RWPE2 (cell line): ENCODE measurements at regions not wholly inside any gene's neighbourhood (a gene's known extent, or its start where the extent isn't known, plus 50 kb on each side); places are given as distances from the start of the nearest gene placed in this dataset.

Experiments
- ATAC-seq: fragments of 200-7000 bp; cut with Tn5 transposase; 3 replicates; pipeline ENCODE4 v1.9.1; 2021; ENCODE audit warnings: low read depth
- DNase-seq: peaks from one replicate; pipeline ENCODE4 v3.0.0-alpha.2; 2020; ENCODE audit warnings: low spot score
- H3K27ac ChIP-seq: fragments of 450-650 bp; 2 replicates; pipeline ENCODE4 v1.5.1; 2017; ENCODE audit warnings: mild to moderate bottlenecking; ENCODE audit not compliant: poor library complexity, severe bottlenecking
- H3K27me3 ChIP-seq: fragments of 250-450 bp; sonication (Bioruptor Pico); 2 replicates; pipeline ENCODE4 v1.5.1; 2021; ENCODE audit warnings: mild to moderate bottlenecking, moderate library complexity; ENCODE audit not compliant: insufficient read depth, poor library complexity, severe bottlenecking
- H3K36me3 ChIP-seq: fragments of 250-450 bp; sonication (Bioruptor Pico); 2 replicates; pipeline ENCODE4 v1.5.1; 2020; ENCODE audit warnings: low read depth, mild to moderate bottlenecking, moderate library complexity
- H3K4me1 ChIP-seq: fragments of 250-450 bp; sonication (Bioruptor Pico); 2 replicates; pipeline ENCODE4 v1.5.1; 2021; ENCODE audit warnings: mild to moderate bottlenecking, moderate library complexity; ENCODE audit not compliant: insufficient read depth, poor library complexity, severe bottlenecking
- H3K4me3 ChIP-seq: fragments of 250-450 bp; sonication (Bioruptor Pico); 2 replicates; pipeline ENCODE4 v1.5.1; 2021; ENCODE audit warnings: mild to moderate bottlenecking, moderate library complexity; ENCODE audit not compliant: severe bottlenecking
- H3K9me3 ChIP-seq: fragments of 250-450 bp; sonication (Bioruptor Pico); 2 replicates; pipeline ENCODE4 v1.5.1; 2021; ENCODE audit warnings: mild to moderate bottlenecking, moderate library complexity; ENCODE audit not compliant: severe bottlenecking
- CTCF ChIP-seq: fragments of 450-650 bp; IDR thresholded peaks from one replicate; pipeline ENCODE4 v1.5.1; 2017; ENCODE audit warnings: mild to moderate bottlenecking, moderate library complexity; ENCODE audit not compliant: poor library complexity, severe bottlenecking

- H3K4me1 ChIP-seq = no peaks in the 10 kb centered on the region
- ATAC-seq (no peak), DNase-seq (no peak)
- H3K36me3 ChIP-seq = no peaks in the 10 kb centered on the region
- no peak for TF ChIP-seq CTCF
- H3K9me3 ChIP-seq = peaks cover 4% of the 10 kb centered on the region
- H3K4me3 ChIP-seq = no peak overlapping the region
- no peaks in the 10 kb centered on the region for H3K27me3 ChIP-seq
- no peak overlapping the region for H3K27ac ChIP-seq
Observed at GRCh38 chr16:35908152-35908551, 2448.7 kb downstream of the TP53TG3F start.

DNA sequence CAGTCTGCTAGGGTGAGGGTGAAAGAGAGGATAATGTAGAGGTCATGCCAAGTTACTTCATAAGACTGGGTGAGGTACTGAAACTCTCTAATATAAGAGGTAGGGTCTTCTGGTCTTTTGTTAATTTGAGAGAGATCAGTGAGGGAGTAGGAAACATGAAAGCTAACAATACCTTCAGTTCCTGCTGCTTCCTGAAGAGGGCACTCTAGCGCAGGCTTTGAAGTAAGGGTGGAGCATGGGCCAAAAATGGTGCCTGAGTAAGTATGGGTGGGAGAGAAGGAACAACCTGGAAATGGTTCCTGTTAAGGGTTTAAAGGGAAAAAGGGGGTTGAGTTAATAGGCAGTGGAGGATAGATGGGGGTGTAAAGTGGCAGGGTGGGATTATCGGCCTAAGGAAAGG is 2449.5 kb downstream of the TP53TG3F start:
- H3K4me1 ChIP-seq = no peaks in the 10 kb centered on the region
- H3K27me3 ChIP-seq = no peaks in the 10 kb centered on the region
- H3K9me3 ChIP-seq = peaks cover 4% of the 10 kb centered on the region
- no peak overlapping the region for H3K27ac ChIP-seq
- H3K4me3 ChIP-seq = no peak overlapping the region
- no peaks in the 10 kb centered on the region for H3K36me3 ChIP-seq
- no peak for ATAC-seq
- DNase-seq = no peak
- TF ChIP-seq CTCF = no peak

GRCh38 chr16:35909351-35909954 is 2450.0 kb downstream of the TP53TG3F start:
- ATAC-seq (no peak), DNase-seq (no peak)
- Histone ChIP-seq H3K27me3 (no peaks in the 10 kb centered on the region), H3K36me3 (no peaks in the 10 kb centered on the region), H3K4me3 (no peak overlapping the region), H3K4me1 (no peaks in the 10 kb centered on the region), H3K27ac (no peak overlapping the region), H3K9me3 (peaks cover 4% of the 10 kb centered on the region)
- TF ChIP-seq CTCF = no peak

DNA sequence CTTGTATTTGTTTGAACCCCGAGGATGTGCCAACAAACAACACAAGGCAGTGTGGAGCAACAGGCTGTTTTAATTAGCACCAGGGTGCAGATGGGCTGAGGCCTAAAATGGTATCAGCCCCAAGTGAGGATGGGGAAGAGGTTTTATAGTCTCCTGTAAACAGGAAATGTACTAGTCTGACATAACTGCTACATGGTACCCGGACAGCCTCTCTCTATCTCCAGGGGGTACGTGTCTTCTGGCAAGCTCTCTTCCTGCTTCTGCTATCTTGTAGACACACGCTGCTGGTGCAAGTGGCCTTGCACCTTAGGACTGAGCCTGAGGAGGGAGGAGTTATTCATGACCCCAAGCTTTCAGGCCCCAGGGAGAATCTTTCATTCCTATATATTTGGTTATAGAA is 2451.0 kb downstream of the TP53TG3F start:
- no peaks in the 10 kb centered on the region for H3K4me1 ChIP-seq
- H3K36me3 ChIP-seq = no peaks in the 10 kb centered on the region
- no peaks in the 10 kb centered on the region for H3K27me3 ChIP-seq
- no peak for DNase-seq
- H3K9me3 ChIP-seq = peaks cover 2% of the 10 kb centered on the region
- H3K27ac ChIP-seq = no peak overlapping the region
- ATAC-seq = no peak
- H3K4me3 ChIP-seq = no peak overlapping the region
- no peak for TF ChIP-seq CTCF

DNA sequence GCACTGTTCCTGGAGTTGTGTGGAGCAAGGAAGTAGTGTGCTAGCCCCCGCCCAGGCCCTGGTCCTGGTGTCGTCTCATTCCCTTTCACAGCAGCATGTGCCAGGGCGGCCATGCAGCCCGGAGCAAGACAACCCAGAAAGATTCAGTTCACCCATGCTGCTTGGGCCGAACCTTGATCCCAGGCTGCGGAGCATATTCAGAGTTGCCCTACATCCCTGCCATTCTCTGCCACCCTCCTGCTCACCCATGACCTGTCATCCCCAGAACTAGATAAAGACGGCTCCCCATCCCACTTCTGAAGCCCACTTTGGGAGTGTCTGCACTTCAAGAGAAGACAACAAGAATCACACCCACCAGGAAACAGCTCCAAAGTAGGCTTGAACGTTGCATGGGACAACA is 2452.5 kb downstream of the TP53TG3F start:
- DNase-seq (no peak), ATAC-seq (no peak)
- no peak overlapping the region for H3K27ac ChIP-seq
- TF ChIP-seq CTCF = no peak
- H3K36me3 ChIP-seq = no peaks in the 10 kb centered on the region
- H3K4me3 ChIP-seq = no peak overlapping the region
- H3K27me3 ChIP-seq = no peaks in the 10 kb centered on the region
- H3K4me1 ChIP-seq = no peaks in the 10 kb centered on the region
- peaks cover 2% of the 10 kb centered on the region for H3K9me3 ChIP-seq
